A673 (cell line): ENCODE measurements at regions not wholly inside any gene's neighbourhood (a gene's known extent, or its start where the extent isn't known, plus 50 kb on each side); places are given as distances from the start of the nearest gene placed in this dataset.

ENCODE experiments used
- BruUV-seq: library from RNA; stranded (reverse); fragments of 400-500 nt; replicated peaks from 2 replicates; lab custom pipeline; 2021; lab: Mats Ljungman, UMichigan
- CTCF ChIA-PET: fragments of 300-600 bp; sonication (Branson Sonifier 250); formaldehyde crosslinking; loops from one replicate; lab custom pipeline; 2022; ENCODE audit warnings: antibody characterized with exemption; lab: Charles Lee
- POLR2A ChIA-PET: fragments of 300-600 bp; sonication (Branson Sonifier 250); formaldehyde crosslinking; loops from one replicate; lab custom pipeline; 2022; ENCODE audit warnings: antibody characterized with exemption; ENCODE audit not compliant: low non-redundant PET; lab: Charles Lee
- DNase-seq: peaks from one replicate; pipeline ENCODE4 v3.0.0-alpha.2; 2015; ENCODE audit warnings: low spot score
- H3K27ac ChIP-seq: fragments of 200-600 bp; sonication (generic); 2 replicates; pipeline ENCODE4 v1.5.1; 2016; ENCODE audit warnings: mixed run types, low read depth, mild to moderate bottlenecking, mixed read lengths, antibody characterized with exemption, low read length; ENCODE audit not compliant: poor library complexity, severe bottlenecking
- H3K27me3 ChIP-seq: fragments of 200-600 bp; sonication (generic); replicated peaks from 2 replicates; pipeline ENCODE4 v1.6.1; 2017; ENCODE audit warnings: mixed run types, low read depth, mild to moderate bottlenecking, mixed read lengths, antibody characterized with exemption, low read length; ENCODE audit not compliant: insufficient read depth, poor library complexity
- H3K36me3 ChIP-seq: fragments of 200-600 bp; sonication (generic); 2 replicates; pipeline ENCODE4 v1.6.1; 2016; ENCODE audit warnings: mixed run types, mild to moderate bottlenecking, mixed read lengths, antibody characterized with exemption, low read length; ENCODE audit not compliant: insufficient read depth, poor library complexity, severe bottlenecking
- H3K4me1 ChIP-seq: fragments of 200-600 bp; sonication (generic); 2 replicates; pipeline ENCODE4 v1.6.1; 2017; ENCODE audit warnings: mixed run types, mild to moderate bottlenecking, mixed read lengths, antibody characterized with exemption, low read length; ENCODE audit not compliant: insufficient read depth, poor library complexity, severe bottlenecking
- H3K4me3 ChIP-seq: fragments of 200-600 bp; sonication (generic); 2 replicates; pipeline ENCODE4 v1.5.1; 2016; ENCODE audit warnings: low read depth, mixed run types, mild to moderate bottlenecking, mixed read lengths, low read length; ENCODE audit not compliant: poor library complexity, severe bottlenecking
- H3K9me3 ChIP-seq: fragments of 200-600 bp; sonication (generic); 2 replicates; pipeline ENCODE4 v1.6.1; 2016; ENCODE audit warnings: mixed run types, low read depth, mild to moderate bottlenecking, mixed read lengths, antibody characterized with exemption, low read length; ENCODE audit not compliant: poor library complexity, severe bottlenecking
- EZH2 ChIP-seq: fragments of 200-600 bp; sonication (generic); IDR thresholded peaks from 2 replicates; pipeline ENCODE4 v1.6.1; 2017; ENCODE audit warnings: borderline replicate concordance, low read depth, mild to moderate bottlenecking, mixed read lengths, antibody characterized with exemption, low read length; ENCODE audit not compliant: poor library complexity, severe bottlenecking
- intact Hi-C: fragments of 100-400 bp; cut with micrococcal nuclease; formaldehyde crosslinking; loops from one replicate; pipeline ENCODE4 v1.10.0; 2022; ENCODE audit not compliant: unreplicated experiment
- TF ChIP-seq, protein P1 (sequence below): fragments of 300-800, 200-600 bp; sonication (generic); conservative IDR thresholded peaks from 2 replicates; pipeline ENCODE4 v1.5.1; 2017; ENCODE audit warnings: low read depth, mild to moderate bottlenecking, antibody characterized with exemption, low read length, moderate library complexity, mixed read lengths

- POLR2A ChIA-PET: no interaction called here
- no peak for DNase-seq
- BruUV-seq: no TSS peak
- TF ChIP-seq, protein P1, sequence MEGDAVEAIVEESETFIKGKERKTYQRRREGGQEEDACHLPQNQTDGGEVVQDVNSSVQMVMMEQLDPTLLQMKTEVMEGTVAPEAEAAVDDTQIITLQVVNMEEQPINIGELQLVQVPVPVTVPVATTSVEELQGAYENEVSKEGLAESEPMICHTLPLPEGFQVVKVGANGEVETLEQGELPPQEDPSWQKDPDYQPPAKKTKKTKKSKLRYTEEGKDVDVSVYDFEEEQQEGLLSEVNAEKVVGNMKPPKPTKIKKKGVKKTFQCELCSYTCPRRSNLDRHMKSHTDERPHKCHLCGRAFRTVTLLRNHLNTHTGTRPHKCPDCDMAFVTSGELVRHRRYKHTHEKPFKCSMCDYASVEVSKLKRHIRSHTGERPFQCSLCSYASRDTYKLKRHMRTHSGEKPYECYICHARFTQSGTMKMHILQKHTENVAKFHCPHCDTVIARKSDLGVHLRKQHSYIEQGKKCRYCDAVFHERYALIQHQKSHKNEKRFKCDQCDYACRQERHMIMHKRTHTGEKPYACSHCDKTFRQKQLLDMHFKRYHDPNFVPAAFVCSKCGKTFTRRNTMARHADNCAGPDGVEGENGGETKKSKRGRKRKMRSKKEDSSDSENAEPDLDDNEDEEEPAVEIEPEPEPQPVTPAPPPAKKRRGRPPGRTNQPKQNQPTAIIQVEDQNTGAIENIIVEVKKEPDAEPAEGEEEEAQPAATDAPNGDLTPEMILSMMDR: no peak
- TF ChIP-seq EZH2: no peak
- intact Hi-C loops: no loop called here
- Histone ChIP-seq H3K36me3 (no peaks in the 10 kb centered on the region), H3K27me3 (peaks cover 8% of the 10 kb centered on the region), H3K27ac (no peak overlapping the region), H3K4me1 (no peaks in the 10 kb centered on the region), H3K4me3 (no peak overlapping the region), H3K9me3 (no peaks in the 10 kb centered on the region)
- CTCF ChIA-PET: no interaction called here
These were observed 154.3 kb downstream of the RMST start for GRCh38 chr12:97616946-97617345.

DNA sequence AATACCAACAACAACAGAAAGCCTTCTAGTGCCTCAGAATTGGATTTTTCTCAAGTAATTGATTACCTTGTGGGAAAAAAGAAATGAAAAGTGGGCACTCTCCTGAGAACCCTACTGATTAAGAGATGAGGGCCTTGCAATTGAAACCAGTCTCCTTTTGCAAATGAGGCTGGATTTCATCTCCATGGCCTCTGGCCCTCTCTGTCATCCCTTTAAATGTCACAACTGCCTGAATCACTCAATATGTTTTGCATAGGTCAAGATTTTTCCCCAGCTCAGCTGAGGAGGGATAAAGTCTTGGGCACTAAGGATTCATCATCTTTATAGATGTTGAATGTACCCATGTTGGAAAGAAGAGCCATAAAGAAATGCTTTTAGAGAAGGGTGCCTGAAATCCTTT is 166.4 kb downstream of the RMST start:
- TF ChIP-seq, protein P1: no peak
- no peak for TF ChIP-seq EZH2
- POLR2A ChIA-PET: no interaction called here
- intact Hi-C loops: no loop called here

GRCh38 chr12:97629382-97629781 is 166.8 kb downstream of the RMST start:
- Histone ChIP-seq H3K27me3 (peaks cover 11% of the 10 kb centered on the region), H3K27ac (no peak overlapping the region), H3K9me3 (no peaks in the 10 kb centered on the region), H3K4me3 (no peak overlapping the region), H3K4me1 (no peaks in the 10 kb centered on the region), H3K36me3 (no peaks in the 10 kb centered on the region)
- ChIA-PET POLR2A (no interaction called here), CTCF (no interaction called here)
- TF ChIP-seq, protein P1: no peak
- TF ChIP-seq EZH2: no peak
- DNase-seq: no peak
- BruUV-seq: no TSS peak
- intact Hi-C loops: no loop called here

More for the DNA sequence above, 166.4 kb downstream of the RMST start:
- DNase-seq: no peak
- H3K27ac ChIP-seq: no peak overlapping the region
- H3K4me3 ChIP-seq: no peak overlapping the region
- peaks cover 11% of the 10 kb centered on the region for H3K27me3 ChIP-seq
- CTCF ChIA-PET: no interaction called here
- no peaks in the 10 kb centered on the region for H3K36me3 ChIP-seq
- no TSS peak for BruUV-seq
- no peaks in the 10 kb centered on the region for H3K4me1 ChIP-seq
- no peaks in the 10 kb centered on the region for H3K9me3 ChIP-seq
